ENCODE measurements at regions not wholly inside any gene's neighbourhood (a gene's known extent, or its start where the extent isn't known, plus 50 kb on each side); places are given as distances from the start of the nearest gene placed in this dataset.
"Not testable (repeated sequence)": the region's sequence is repeated elsewhere in the genome, so short reads cannot be mapped to it uniquely, and the experiment has no call there.

GRCh38 chr21:27885296-27885711 lies 918.4 kb upstream of the ADAMTS5 start:
- no peak overlapping the region for H4K8ac ChIP-seq (ENCODE audit: low read depth, low read length)
- no peak overlapping the region for H3K23ac ChIP-seq (ENCODE audit: low read length)
- H3K14ac ChIP-seq (ENCODE audit: low read length): no peak overlapping the region
- no peak overlapping the region for H3K4me2 ChIP-seq (ENCODE audit: low read length)
- no peaks in the 10 kb centered on the region for H3K36me3 ChIP-seq (ENCODE audit: control insufficient read depth in 1 of 2, insufficient read depth in 2 of 2, low read length in 2 of 2)
- no peak overlapping the region for H3K4me3 ChIP-seq (ENCODE audit: low read depth, low read length)
- no peak overlapping the region for H2AK5ac ChIP-seq (ENCODE audit: low read length)
- H3K4ac ChIP-seq (ENCODE audit: low read depth, low read length): no peak overlapping the region
- no peak overlapping the region for H2BK120ac ChIP-seq (ENCODE audit: insufficient read depth, low read length, poor library complexity)
- H3K18ac ChIP-seq (ENCODE audit: low read length): no peak overlapping the region
- no peak overlapping the region for H4K12ac ChIP-seq (ENCODE audit: low read depth, low read length)
- no peaks in the 10 kb centered on the region for H3K9me3 ChIP-seq (ENCODE audit: insufficient read depth, low read depth, low read length)
- H3K79me2 ChIP-seq (ENCODE audit: control insufficient read depth, insufficient read depth, low read length, poor library complexity): no peaks in the 10 kb centered on the region
- H3K9ac ChIP-seq (ENCODE audit: low read length): no peak overlapping the region
- DNase-seq: no peak
- H2BK5ac ChIP-seq (ENCODE audit: low read depth, low read length, poor library complexity): no peak overlapping the region
- H3K4me1 ChIP-seq (ENCODE audit: control insufficient read depth in 1 of 2, insufficient read depth in 2 of 2, low read length in 2 of 2): no peaks in the 10 kb centered on the region
- H4K91ac ChIP-seq (ENCODE audit: low read depth, low read length): no peak overlapping the region
- no peak overlapping the region for H3K27ac ChIP-seq (ENCODE audit: low read depth, low read length)
- H3K27me3 ChIP-seq (ENCODE audit: insufficient read depth, low read length): no peaks in the 10 kb centered on the region
- no peak overlapping the region for H2AFZ ChIP-seq (ENCODE audit: insufficient read depth, low read length, poor library complexity)
- no CpG with 5 or more reads among the region's 31 CpGs for WGBS (ENCODE audit: extremely low coverage, insufficient coverage, insufficient read length)
- no peak overlapping the region for H2BK12ac ChIP-seq (ENCODE audit: low read length)
- H3K79me1 ChIP-seq (ENCODE audit: low read length): no peaks in the 10 kb centered on the region

GRCh38 chr21:27881331-27881730 lies 914.4 kb upstream of the ADAMTS5 start:
- not testable (repeated sequence) for H3K18ac ChIP-seq (ENCODE audit: low read length); H2BK12ac ChIP-seq (ENCODE audit: low read length); H2AK5ac ChIP-seq (ENCODE audit: low read length); H3K36me3 ChIP-seq (ENCODE audit: control insufficient read depth in 1 of 2, insufficient read depth in 2 of 2, low read length in 2 of 2); H4K91ac ChIP-seq (ENCODE audit: low read depth, low read length); H3K9me3 ChIP-seq (ENCODE audit: insufficient read depth, low read depth, low read length); H3K4me3 ChIP-seq (ENCODE audit: low read depth, low read length); H3K27ac ChIP-seq (ENCODE audit: low read depth, low read length); H3K23ac ChIP-seq (ENCODE audit: low read length); H4K12ac ChIP-seq (ENCODE audit: low read depth, low read length); H2BK5ac ChIP-seq (ENCODE audit: low read depth, low read length, poor library complexity); H3K27me3 ChIP-seq (ENCODE audit: insufficient read depth, low read length); H3K4me1 ChIP-seq (ENCODE audit: control insufficient read depth in 1 of 2, insufficient read depth in 2 of 2, low read length in 2 of 2); H3K14ac ChIP-seq (ENCODE audit: low read length); H3K79me1 ChIP-seq (ENCODE audit: low read length); H3K9ac ChIP-seq (ENCODE audit: low read length); H4K8ac ChIP-seq (ENCODE audit: low read depth, low read length); DNase-seq; H2BK120ac ChIP-seq (ENCODE audit: insufficient read depth, low read length, poor library complexity); H3K4me2 ChIP-seq (ENCODE audit: low read length); H2AFZ ChIP-seq (ENCODE audit: insufficient read depth, low read length, poor library complexity); H3K4ac ChIP-seq (ENCODE audit: low read depth, low read length); H3K79me2 ChIP-seq (ENCODE audit: control insufficient read depth, insufficient read depth, low read length, poor library complexity)
- WGBS (ENCODE audit: extremely low coverage, insufficient coverage, insufficient read length): no CpG with 5 or more reads among the region's 3 CpGs

- not testable (repeated sequence) for H3K27me3 ChIP-seq (ENCODE audit: insufficient read depth, low read length)
Observed at GRCh38 chr21:27872411-27872810, 905.5 kb upstream of the ADAMTS5 start.

GRCh38 chr21:27870755-27871154 lies 903.9 kb upstream of the ADAMTS5 start:
- not testable (repeated sequence) for H3K9me3 ChIP-seq (ENCODE audit: insufficient read depth, low read depth, low read length)

More at GRCh38 chr21:27872411-27872810, 905.5 kb upstream of the ADAMTS5 start:
- H3K4me2 ChIP-seq (ENCODE audit: low read length); H3K36me3 ChIP-seq (ENCODE audit: control insufficient read depth in 1 of 2, insufficient read depth in 2 of 2, low read length in 2 of 2); H3K4me3 ChIP-seq (ENCODE audit: low read depth, low read length); H3K14ac ChIP-seq (ENCODE audit: low read length); H3K79me2 ChIP-seq (ENCODE audit: control insufficient read depth, insufficient read depth, low read length, poor library complexity); H3K23ac ChIP-seq (ENCODE audit: low read length); H3K79me1 ChIP-seq (ENCODE audit: low read length); H3K4ac ChIP-seq (ENCODE audit: low read depth, low read length); H3K27ac ChIP-seq (ENCODE audit: low read depth, low read length); H3K4me1 ChIP-seq (ENCODE audit: control insufficient read depth in 1 of 2, insufficient read depth in 2 of 2, low read length in 2 of 2); H2AFZ ChIP-seq (ENCODE audit: insufficient read depth, low read length, poor library complexity); H4K91ac ChIP-seq (ENCODE audit: low read depth, low read length); DNase-seq; H2BK5ac ChIP-seq (ENCODE audit: low read depth, low read length, poor library complexity); H4K12ac ChIP-seq (ENCODE audit: low read depth, low read length); H4K8ac ChIP-seq (ENCODE audit: low read depth, low read length); H2BK120ac ChIP-seq (ENCODE audit: insufficient read depth, low read length, poor library complexity); H2BK12ac ChIP-seq (ENCODE audit: low read length); H3K9me3 ChIP-seq (ENCODE audit: insufficient read depth, low read depth, low read length); H3K18ac ChIP-seq (ENCODE audit: low read length); H3K9ac ChIP-seq (ENCODE audit: low read length); H2AK5ac ChIP-seq (ENCODE audit: low read length): not testable (repeated sequence)
- WGBS (ENCODE audit: extremely low coverage, insufficient coverage, insufficient read length): no CpG with 5 or more reads among the region's 2 CpGs

More at GRCh38 chr21:27870755-27871154, 903.9 kb upstream of the ADAMTS5 start:
- not testable (repeated sequence) for DNase-seq; H3K4ac ChIP-seq (ENCODE audit: low read depth, low read length); H2BK12ac ChIP-seq (ENCODE audit: low read length); H3K27ac ChIP-seq (ENCODE audit: low read depth, low read length); H4K8ac ChIP-seq (ENCODE audit: low read depth, low read length); H3K23ac ChIP-seq (ENCODE audit: low read length); H3K4me3 ChIP-seq (ENCODE audit: low read depth, low read length); H3K4me2 ChIP-seq (ENCODE audit: low read length); H3K18ac ChIP-seq (ENCODE audit: low read length); H3K4me1 ChIP-seq (ENCODE audit: control insufficient read depth in 1 of 2, insufficient read depth in 2 of 2, low read length in 2 of 2); H3K79me2 ChIP-seq (ENCODE audit: control insufficient read depth, insufficient read depth, low read length, poor library complexity); H4K91ac ChIP-seq (ENCODE audit: low read depth, low read length); H2BK5ac ChIP-seq (ENCODE audit: low read depth, low read length, poor library complexity); H2AK5ac ChIP-seq (ENCODE audit: low read length); H3K27me3 ChIP-seq (ENCODE audit: insufficient read depth, low read length); H3K14ac ChIP-seq (ENCODE audit: low read length); H3K36me3 ChIP-seq (ENCODE audit: control insufficient read depth in 1 of 2, insufficient read depth in 2 of 2, low read length in 2 of 2); H4K12ac ChIP-seq (ENCODE audit: low read depth, low read length); H3K79me1 ChIP-seq (ENCODE audit: low read length); H2BK120ac ChIP-seq (ENCODE audit: insufficient read depth, low read length, poor library complexity); H2AFZ ChIP-seq (ENCODE audit: insufficient read depth, low read length, poor library complexity); H3K9ac ChIP-seq (ENCODE audit: low read length)
